ENCODE measurements at regions not wholly inside any gene's neighbourhood (a gene's known extent, or its start where the extent isn't known, plus 50 kb on each side); places are given as distances from the start of the nearest gene placed in this dataset.
A peak's percentile ranks its signal among the peaks of the same experiment; 100 is the strongest.
"Not testable (repeated sequence)": the region's sequence is repeated elsewhere in the genome, so short reads cannot be mapped to it uniquely, and the experiment has no call there.

- in situ Hi-C loops (cut with HindIII; ENCODE audit: low pct_unique_long_range_greater_than_20kb, low sequenced_read_pairs) = no loop called here
- no peak for DNase-seq (ENCODE audit: low read depth in 1 of 2, low spot score in 1 of 2)
- no peak for TF ChIP-seq JUND (IDR thresholded peaks at IDR 0.05; ENCODE audit: low read depth)
These were observed 980.8 kb upstream of the CTNND2 start for GRCh38 chr5:12885018-12885417.

- DNase-seq (ENCODE audit: low read depth in 1 of 2, low spot score in 1 of 2) = peak in 1 of 2 experiments; percentile 9
- in situ Hi-C loops (cut with HindIII; ENCODE audit: low pct_unique_long_range_greater_than_20kb, low sequenced_read_pairs) = no loop called here
- TF ChIP-seq JUND (IDR thresholded peaks at IDR 0.05; ENCODE audit: low read depth) = no peak
These were observed 979.1 kb upstream of the CTNND2 start for GRCh38 chr5:12883395-12883794.

GRCh38 chr5:12876541-12877298 lies 972.5 kb upstream of the CTNND2 start:
- TF ChIP-seq JUND (IDR thresholded peaks at IDR 0.05; ENCODE audit: low read depth) = no peak
- in situ Hi-C loops (cut with HindIII; ENCODE audit: low pct_unique_long_range_greater_than_20kb, low sequenced_read_pairs) = no loop called here

GRCh38 chr5:12870872-12871539 lies 966.8 kb upstream of the CTNND2 start:
- in situ Hi-C loops (cut with HindIII; ENCODE audit: low pct_unique_long_range_greater_than_20kb, low sequenced_read_pairs) = no loop called here
- TF ChIP-seq JUND (IDR thresholded peaks at IDR 0.05; ENCODE audit: low read depth) = no peak
- DNase-seq (ENCODE audit: low read depth in 1 of 2, low spot score in 1 of 2) = no peak

More at GRCh38 chr5:12876541-12877298, 972.5 kb upstream of the CTNND2 start:
- no peak for DNase-seq (ENCODE audit: low read depth in 1 of 2, low spot score in 1 of 2)

- no peak for TF ChIP-seq JUND (IDR thresholded peaks at IDR 0.05; ENCODE audit: low read depth)
These were observed 961.3 kb upstream of the CTNND2 start for GRCh38 chr5:12865529-12865928.

GRCh38 chr5:12861886-12862654 lies 957.8 kb upstream of the CTNND2 start:
- peak in 1 of 2 experiments; percentile 59 for DNase-seq (ENCODE audit: low read depth in 1 of 2, low spot score in 1 of 2)
- TF ChIP-seq JUND (IDR thresholded peaks at IDR 0.05; ENCODE audit: low read depth) = no peak
- in situ Hi-C loops (cut with HindIII; ENCODE audit: low pct_unique_long_range_greater_than_20kb, low sequenced_read_pairs) = no loop called here

More at GRCh38 chr5:12865529-12865928, 961.3 kb upstream of the CTNND2 start:
- DNase-seq (ENCODE audit: low read depth in 1 of 2, low spot score in 1 of 2) = no peak
- in situ Hi-C loops (cut with HindIII; ENCODE audit: low pct_unique_long_range_greater_than_20kb, low sequenced_read_pairs) = no loop called here

GRCh38 chr5:12856105-12856504 lies 951.9 kb upstream of the CTNND2 start:
- in situ Hi-C loops (cut with HindIII; ENCODE audit: low pct_unique_long_range_greater_than_20kb, low sequenced_read_pairs) = not testable (repeated sequence)

GRCh38 chr5:12854386-12854785 lies 950.1 kb upstream of the CTNND2 start:
- in situ Hi-C loops (cut with HindIII; ENCODE audit: low pct_unique_long_range_greater_than_20kb, low sequenced_read_pairs) = no loop called here
- no peak for TF ChIP-seq JUND (IDR thresholded peaks at IDR 0.05; ENCODE audit: low read depth)
- DNase-seq (ENCODE audit: low read depth in 1 of 2, low spot score in 1 of 2) = no peak

More at GRCh38 chr5:12856105-12856504, 951.9 kb upstream of the CTNND2 start:
- not testable (repeated sequence) for DNase-seq (ENCODE audit: low read depth in 1 of 2, low spot score in 1 of 2)

- in situ Hi-C loops (cut with HindIII; ENCODE audit: low pct_unique_long_range_greater_than_20kb, low sequenced_read_pairs) = no loop called here
- DNase-seq (ENCODE audit: low read depth in 1 of 2, low spot score in 1 of 2) = no peak
These were observed 947.5 kb upstream of the CTNND2 start for GRCh38 chr5:12851761-12852160.

GRCh38 chr5:12848709-12849108 lies 944.5 kb upstream of the CTNND2 start:
- no peak for TF ChIP-seq JUND (IDR thresholded peaks at IDR 0.05; ENCODE audit: low read depth)

More at GRCh38 chr5:12851761-12852160, 947.5 kb upstream of the CTNND2 start:
- TF ChIP-seq JUND (IDR thresholded peaks at IDR 0.05; ENCODE audit: low read depth) = no peak

GRCh38 chr5:12845549-12846159 lies 941.4 kb upstream of the CTNND2 start:
- in situ Hi-C loops (cut with HindIII; ENCODE audit: low pct_unique_long_range_greater_than_20kb, low sequenced_read_pairs) = no loop called here
- DNase-seq (ENCODE audit: low read depth in 1 of 2, low spot score in 1 of 2) = no peak
- no peak for TF ChIP-seq JUND (IDR thresholded peaks at IDR 0.05; ENCODE audit: low read depth)

More at GRCh38 chr5:12848709-12849108, 944.5 kb upstream of the CTNND2 start:
- in situ Hi-C loops (cut with HindIII; ENCODE audit: low pct_unique_long_range_greater_than_20kb, low sequenced_read_pairs) = no loop called here
- DNase-seq (ENCODE audit: low read depth in 1 of 2, low spot score in 1 of 2) = no peak

GRCh38 chr5:12840972-12841371 lies 936.7 kb upstream of the CTNND2 start:
- DNase-seq (ENCODE audit: low read depth in 1 of 2, low spot score in 1 of 2) = no peak
- in situ Hi-C loops (cut with HindIII; ENCODE audit: low pct_unique_long_range_greater_than_20kb, low sequenced_read_pairs) = no loop called here
- TF ChIP-seq JUND (IDR thresholded peaks at IDR 0.05; ENCODE audit: low read depth) = no peak

Measured in T47D (cell line).